SK-N-SH (cell line): ENCODE measurements at regions not wholly inside any gene's neighbourhood (a gene's known extent, or its start where the extent isn't known, plus 50 kb on each side); places are given as distances from the start of the nearest gene placed in this dataset.

Source experiments
- CTCF ChIP-seq: fragments of 200-600 bp; sonication (generic); IDR thresholded peaks from 2 replicates; pipeline ENCODE4 v1.6.1; 2017; ENCODE audit warnings: antibody characterized with exemption, mild to moderate bottlenecking, moderate library complexity
- IRF3 ChIP-seq: fragments of 150-350 bp; IDR thresholded peaks from 2 replicates; pipeline ENCODE4 v1.6.1; 2016; ENCODE audit warnings: mild to moderate bottlenecking, low read depth, low read length
- MXI1 ChIP-seq: IDR thresholded peaks from 2 replicates; pipeline ENCODE4 v1.6.1; 2012; ENCODE audit warnings: mild to moderate bottlenecking, low read depth, low read length, improper control_type of control experiment
- NFIC ChIP-seq: IDR thresholded peaks from 2 replicates; pipeline ENCODE4 v1.4.0; 2012; ENCODE audit warnings: borderline replicate concordance
- POLR2AphosphoS5 ChIP-seq: IDR thresholded peaks from 2 replicates; pipeline ENCODE4 v1.6.1; 2012; ENCODE audit warnings: low read depth, low read length
- RFX5 ChIP-seq: IDR thresholded peaks from 2 replicates; pipeline ENCODE4 v1.6.1; 2012; ENCODE audit warnings: mild to moderate bottlenecking, improper control_type of control experiment, low read length
- SIN3A ChIP-seq: IDR thresholded peaks from 2 replicates; pipeline ENCODE4 v1.6.1; 2012; ENCODE audit warnings: low read depth, mild to moderate bottlenecking, low read length, moderate library complexity, borderline replicate concordance
- TAF1 ChIP-seq: IDR thresholded peaks from 2 replicates; pipeline ENCODE4 v1.6.1; 2012; ENCODE audit warnings: low read depth, mild to moderate bottlenecking, low read length, moderate library complexity, borderline replicate concordance
- USF2 ChIP-seq: fragments of 150-350 bp; IDR thresholded peaks from 2 replicates; pipeline ENCODE4 v1.6.1; 2017; ENCODE audit warnings: antibody characterized with exemption, low read length, low read depth, borderline replicate concordance
- ZBTB33 ChIP-seq: IDR thresholded peaks from 2 replicates; pipeline ENCODE4 v1.4.0; 2012; ENCODE audit warnings: low read depth, borderline replicate concordance
- TF ChIP-seq, protein P1 (sequence below): IDR thresholded peaks from 2 replicates; pipeline ENCODE4 v1.4.0; 2012; ENCODE audit warnings: low read depth
- TF ChIP-seq, protein P2 (sequence below): IDR thresholded peaks from 2 replicates; pipeline ENCODE4 v1.6.1; 2012; ENCODE audit warnings: mild to moderate bottlenecking, low read depth, low read length, moderate library complexity

DNA sequence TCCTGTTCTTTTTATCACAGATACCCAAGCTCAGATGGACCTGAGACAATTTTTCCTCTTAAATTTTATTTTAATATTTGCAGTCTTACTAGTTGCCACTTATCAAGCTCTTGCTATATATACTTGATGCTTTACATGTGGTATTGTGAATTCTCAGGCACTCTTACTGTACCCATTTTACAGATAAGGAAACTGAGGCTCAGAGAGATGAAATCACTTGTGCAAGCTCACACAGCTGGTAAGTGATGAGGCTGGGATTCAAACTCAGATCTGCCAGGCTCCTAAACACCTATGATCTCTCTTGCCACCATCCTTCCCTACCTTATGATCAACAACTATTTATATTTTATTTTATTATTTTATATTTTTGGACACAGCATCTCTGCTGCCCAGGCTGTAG is 133.0 kb upstream of the LHX5 start:
- TF ChIP-seq CTCF (no peak), USF2 (no peak), SIN3A (no peak), POLR2AphosphoS5 (no peak), NFIC (no peak), TAF1 (no peak), ZBTB33 (no peak), MXI1 (no peak), IRF3 (no peak), RFX5 (no peak)
- TF ChIP-seq, protein P1, sequence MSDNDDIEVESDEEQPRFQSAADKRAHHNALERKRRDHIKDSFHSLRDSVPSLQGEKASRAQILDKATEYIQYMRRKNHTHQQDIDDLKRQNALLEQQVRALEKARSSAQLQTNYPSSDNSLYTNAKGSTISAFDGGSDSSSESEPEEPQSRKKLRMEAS = no peak
- TF ChIP-seq, protein P2, sequence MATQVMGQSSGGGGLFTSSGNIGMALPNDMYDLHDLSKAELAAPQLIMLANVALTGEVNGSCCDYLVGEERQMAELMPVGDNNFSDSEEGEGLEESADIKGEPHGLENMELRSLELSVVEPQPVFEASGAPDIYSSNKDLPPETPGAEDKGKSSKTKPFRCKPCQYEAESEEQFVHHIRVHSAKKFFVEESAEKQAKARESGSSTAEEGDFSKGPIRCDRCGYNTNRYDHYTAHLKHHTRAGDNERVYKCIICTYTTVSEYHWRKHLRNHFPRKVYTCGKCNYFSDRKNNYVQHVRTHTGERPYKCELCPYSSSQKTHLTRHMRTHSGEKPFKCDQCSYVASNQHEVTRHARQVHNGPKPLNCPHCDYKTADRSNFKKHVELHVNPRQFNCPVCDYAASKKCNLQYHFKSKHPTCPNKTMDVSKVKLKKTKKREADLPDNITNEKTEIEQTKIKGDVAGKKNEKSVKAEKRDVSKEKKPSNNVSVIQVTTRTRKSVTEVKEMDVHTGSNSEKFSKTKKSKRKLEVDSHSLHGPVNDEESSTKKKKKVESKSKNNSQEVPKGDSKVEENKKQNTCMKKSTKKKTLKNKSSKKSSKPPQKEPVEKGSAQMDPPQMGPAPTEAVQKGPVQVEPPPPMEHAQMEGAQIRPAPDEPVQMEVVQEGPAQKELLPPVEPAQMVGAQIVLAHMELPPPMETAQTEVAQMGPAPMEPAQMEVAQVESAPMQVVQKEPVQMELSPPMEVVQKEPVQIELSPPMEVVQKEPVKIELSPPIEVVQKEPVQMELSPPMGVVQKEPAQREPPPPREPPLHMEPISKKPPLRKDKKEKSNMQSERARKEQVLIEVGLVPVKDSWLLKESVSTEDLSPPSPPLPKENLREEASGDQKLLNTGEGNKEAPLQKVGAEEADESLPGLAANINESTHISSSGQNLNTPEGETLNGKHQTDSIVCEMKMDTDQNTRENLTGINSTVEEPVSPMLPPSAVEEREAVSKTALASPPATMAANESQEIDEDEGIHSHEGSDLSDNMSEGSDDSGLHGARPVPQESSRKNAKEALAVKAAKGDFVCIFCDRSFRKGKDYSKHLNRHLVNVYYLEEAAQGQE = no peak
